HEK293T (cell line): ENCODE measurements at regions not wholly inside any gene's neighbourhood (a gene's known extent, or its start where the extent isn't known, plus 50 kb on each side); places are given as distances from the start of the nearest gene placed in this dataset.

Experiments
- BHLHE40 ChIP-seq: fragments of 450-650 bp; IDR thresholded peaks from 2 replicates; pipeline ENCODE4 v1.6.1; 2016; ENCODE audit warnings: mild to moderate bottlenecking, moderate library complexity, borderline replicate concordance
- FOXM1 ChIP-seq: fragments of 450-650 bp; IDR thresholded peaks from 2 replicates; pipeline ENCODE4 v1.6.1; 2017; ENCODE audit warnings: mild to moderate bottlenecking, borderline replicate concordance
- HDGF ChIP-seq: fragments of 450-650 bp; IDR thresholded peaks from 2 replicates; pipeline ENCODE4 v1.6.1; 2017; ENCODE audit warnings: antibody characterized with exemption, borderline replicate concordance

GRCh38 chr4:59647500-59647899 lies 1552.6 kb upstream of the ADGRL3 start:
- TF ChIP-seq FOXM1 (no peak), BHLHE40 (no peak), HDGF (no peak)
